A549 (cell line): ENCODE measurements at regions not wholly inside any gene's neighbourhood (a gene's known extent, or its start where the extent isn't known, plus 50 kb on each side); places are given as distances from the start of the nearest gene placed in this dataset.
"Not testable (repeated sequence)": the region's sequence is repeated elsewhere in the genome, so short reads cannot be mapped to it uniquely, and the experiment has no call there.

ENCODE experiments used
- ATAC-seq, 2 experiments: fragments of 200-7000 bp in 1 of 2; fragments of >200 bp in 1 of 2; cut with Nextera tagmentation in 1 of 2; cut with Tn5 transposase in 1 of 2; 3 replicates each; pipeline versions ENCODE4 v1.8.0 to v1.9.1; 2018 to 2020; ENCODE audit warnings: mild to moderate bottlenecking in 1 of 2, moderate library complexity in 1 of 2
- CTCF ChIA-PET: fragments of 300-600 bp; sonication (Branson Sonifier 250); formaldehyde crosslinking; extraction: SDS; loops from one replicate; lab custom pipeline; 2021; ENCODE audit warnings: antibody characterized with exemption, inconsistent platforms; lab: Yijun Ruan, JAX
- POLR2A ChIA-PET: fragments of 350-600 bp; formaldehyde crosslinking; extraction: SDS; loops from one replicate; lab custom pipeline; 2021; ENCODE audit warnings: antibody characterized with exemption, inconsistent platforms; lab: Yijun Ruan, JAX
- DNase-seq, 2 experiments: peaks; one replicate each; pipeline versions ENCODE4 v3.0.0 to v3.0.0-alpha.2; 2011 to 2016; ENCODE audit warnings: low read depth in 1 of 2, low spot score in 1 of 2
- FAIRE-seq: peaks from 2 replicates; lab custom pipeline; 2011; peaks lifted over from hg19 to GRCh38; lab: Jason Lieb, UNC
- H3K27ac ChIP-seq, 2 experiments: fragments of >200 bp; sonication (Bioruptor Twin); formaldehyde crosslinking; 3 replicates each; pipeline ENCODE4 v1.5.1; 2016 to 2017
- H3K4me1 ChIP-seq: fragments of >200 bp; sonication (Bioruptor Twin); formaldehyde crosslinking; 3 replicates; pipeline ENCODE4 v1.6.1; 2016
- H3K4me2 ChIP-seq: fragments of >200 bp; sonication (Bioruptor Twin); formaldehyde crosslinking; 3 replicates; pipeline ENCODE4 v1.6.1; 2016
- H3K4me3 ChIP-seq: fragments of >200 bp; sonication (Bioruptor Twin); formaldehyde crosslinking; 3 replicates; pipeline ENCODE4 v1.5.1; 2016
- H3K9me3 ChIP-seq: fragments of >200 bp; sonication (Bioruptor Twin); formaldehyde crosslinking; 3 replicates; pipeline ENCODE4 v1.6.1; 2016
- RAD21 ChIP-seq, 2 experiments: fragments of >200 bp in 1 of 2; sonication (Bioruptor Twin) in 1 of 2; formaldehyde crosslinking in 1 of 2; IDR thresholded peaks in 1 of 2; conservative IDR thresholded peaks in 1 of 2; 2 replicates in 1 of 2; 3 replicates in 1 of 2; pipeline ENCODE4 v1.6.1; 2012 to 2018; ENCODE audit warnings: inconsistent platforms in 1 of 2
- WGBS: methylation state at CpG from one replicate; pipeline ENCODE4 v1.1.6; 2017; ENCODE audit errors: missing lambda C conversion rate; 5-methylcytosine and 5-hydroxymethylcytosine counted together

DNA sequence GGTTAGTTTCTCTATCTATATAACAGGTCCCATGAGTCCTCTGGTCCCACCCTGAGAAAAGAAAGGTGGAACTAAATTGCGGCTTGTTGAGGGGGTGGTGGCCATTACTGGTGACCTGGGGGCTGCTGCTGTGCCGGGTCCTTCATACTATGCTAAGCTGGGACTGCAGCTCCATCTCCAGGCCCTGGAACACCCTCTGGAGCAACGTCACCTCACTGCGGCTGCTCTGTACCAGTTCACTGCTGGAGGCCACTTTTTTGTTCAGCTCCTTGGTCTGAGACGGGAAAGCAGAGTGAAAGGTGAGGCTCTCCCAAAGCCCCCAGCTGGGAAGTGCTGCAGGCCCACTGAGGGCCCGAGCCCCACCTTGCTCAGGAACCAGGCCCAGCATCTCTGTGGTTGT, 140.7 kb downstream of the CCDC144A start:
- DNase-seq, FAIRE-seq, H3K27ac ChIP-seq, POLR2A ChIA-PET, H3K4me2 ChIP-seq, H3K4me3 ChIP-seq, H3K4me1 ChIP-seq, H3K9me3 ChIP-seq, CTCF ChIA-PET: not testable (repeated sequence)
- 73% methylated on average over 5 of the region's 6 CpGs for WGBS
- peak in 1 of 2 experiments; percentile 2; a peak in 1 of 6 replicates for ATAC-seq

GRCh38 chr17:16830219-16830618, 140.2 kb downstream of the CCDC144A start:
- CTCF ChIA-PET, DNase-seq, H3K27ac ChIP-seq, POLR2A ChIA-PET, H3K4me2 ChIP-seq, FAIRE-seq, H3K4me1 ChIP-seq, H3K9me3 ChIP-seq, H3K4me3 ChIP-seq: not testable (repeated sequence)
- ATAC-seq: peak; percentile 25 to 78
- 0 out of 5 replicates have a peak, but pooled peaks of 1 of the 2 experiments have one; percentile 3 for TF ChIP-seq RAD21 (conservative IDR thresholded peaks at IDR 0.05 in 1 of 2, IDR thresholded peaks at IDR 0.05 in 1 of 2)
- TF ChIP-seq, all 56 proteins: peak for 1; not testable (repeated sequence) for 55
- 20% methylated on average over 3 of the region's 12 CpGs for WGBS
